OCI-LY3 (cell line): ENCODE measurements at regions not wholly inside any gene's neighbourhood (a gene's known extent, or its start where the extent isn't known, plus 50 kb on each side); places are given as distances from the start of the nearest gene placed in this dataset.

Experiments
- H2AFZ ChIP-seq: fragments of 200-600, 300-600 bp; shearing (Covaris generic); 2 replicates; pipeline ENCODE4 v1.6.0; 2014; ENCODE audit warnings: antibody characterized with exemption, low read depth, low read length
- H3K27ac ChIP-seq: fragments of 200-600, 300-600 bp; sonication (generic); 2 replicates; pipeline ENCODE4 v1.5.1; 2014; ENCODE audit warnings: mild to moderate bottlenecking, low read length, moderate library complexity, mixed read lengths
- H3K27me3 ChIP-seq: fragments of 200-600, 300-600 bp; sonication (generic); 2 replicates; pipeline ENCODE4 v1.6.1; 2014; ENCODE audit warnings: low read depth, low read length, mixed read lengths
- H3K36me3 ChIP-seq: fragments of 200-600, 300-600 bp; sonication (generic); replicated peaks from 2 replicates; pipeline ENCODE3; 2014; ENCODE audit warnings: low read depth, low read length, mixed read lengths
- H3K4me1 ChIP-seq: fragments of 300-600, 200-600 bp; sonication (generic); 2 replicates; pipeline ENCODE4 v1.6.1; 2014; ENCODE audit warnings: low read length, mixed read lengths
- H3K4me2 ChIP-seq: fragments of 200-600, 300-600 bp; sonication (generic); 2 replicates; pipeline ENCODE4 v1.6.1; 2014; ENCODE audit warnings: low read length, mixed read lengths
- H3K4me3 ChIP-seq: fragments of 300-600, 200-600 bp; sonication (generic); 2 replicates; pipeline ENCODE4 v1.5.1; 2014; ENCODE audit warnings: antibody characterized with exemption, mild to moderate bottlenecking, low read length, moderate library complexity
- H3K79me2 ChIP-seq: fragments of 300-600, 200-600 bp; shearing (Covaris generic); 2 replicates; pipeline ENCODE4 v1.6.1; 2014; ENCODE audit warnings: mild to moderate bottlenecking, low read length, mixed read lengths
- H3K9ac ChIP-seq: fragments of 300-600, 200-600 bp; shearing (Covaris generic); 2 replicates; pipeline ENCODE4 v1.6.0; 2014; ENCODE audit warnings: mild to moderate bottlenecking, low read length, moderate library complexity
- H3K9me3 ChIP-seq: fragments of 200-600, 300-600 bp; shearing (Covaris generic); 2 replicates; pipeline ENCODE4 v1.6.1; 2014; ENCODE audit warnings: low read length, mixed read lengths; ENCODE audit not compliant: insufficient read depth
- H4K20me1 ChIP-seq: fragments of 200-600, 300-600 bp; sonication (generic); 2 replicates; pipeline ENCODE4 v1.6.1; 2016; ENCODE audit warnings: low read length, mixed read lengths; ENCODE audit not compliant: insufficient read depth
- CTCF ChIP-seq: fragments of 200-600, 300-600 bp; sonication (generic); IDR thresholded peaks from 2 replicates; pipeline ENCODE4 v1.5.1; 2014; ENCODE audit warnings: antibody characterized with exemption, low read length, low read depth
- EZH2phosphoT487 ChIP-seq: fragments of 200-600 bp; shearing (Covaris generic); IDR thresholded peaks from 2 replicates; pipeline ENCODE4 v1.6.1; 2018; ENCODE audit warnings: antibody characterized with exemption, mixed run types, low read depth

- H3K79me2 ChIP-seq, result no peaks in the 10 kb centered on the region
- TF ChIP-seq CTCF (no peak), EZH2phosphoT487 (no peak)
- no peak overlapping the region for H3K4me3 ChIP-seq
- no peaks in the 10 kb centered on the region for H3K4me1 ChIP-seq
- H3K9ac ChIP-seq, result no peak overlapping the region
- no peak overlapping the region for H3K4me2 ChIP-seq
- H4K20me1 ChIP-seq, result no peaks in the 10 kb centered on the region
- no peak overlapping the region for H3K27ac ChIP-seq
- H3K36me3 ChIP-seq, result no peaks in the 10 kb centered on the region
- no peak overlapping the region for H2AFZ ChIP-seq
- H3K9me3 ChIP-seq, result no peaks in the 10 kb centered on the region
- H3K27me3 ChIP-seq, result peaks cover 10% of the 10 kb centered on the region; the same call in 1 of the 2 replicates
Measured at GRCh38 chr13:109372666-109373065, 413.7 kb downstream of the IRS2 start.

- TF ChIP-seq EZH2phosphoT487 (no peak), CTCF (no peak)
- H3K27me3 ChIP-seq, result peaks cover 10% of the 10 kb centered on the region; the same call in 1 of the 2 replicates
- no peak overlapping the region for H3K4me3 ChIP-seq
- H3K9me3 ChIP-seq, result no peaks in the 10 kb centered on the region
- no peaks in the 10 kb centered on the region for H3K79me2 ChIP-seq
- no peak overlapping the region for H3K4me2 ChIP-seq
- no peak overlapping the region for H2AFZ ChIP-seq
- no peak overlapping the region for H3K9ac ChIP-seq
- no peak overlapping the region for H3K27ac ChIP-seq
- no peaks in the 10 kb centered on the region for H3K36me3 ChIP-seq
- no peaks in the 10 kb centered on the region for H4K20me1 ChIP-seq
- H3K4me1 ChIP-seq, result no peaks in the 10 kb centered on the region
Measured at GRCh38 chr13:109371066-109371465, 415.3 kb downstream of the IRS2 start.

GRCh38 chr13:109370496-109370895 lies 415.9 kb downstream of the IRS2 start:
- Histone ChIP-seq H3K27me3 (peaks cover 10% of the 10 kb centered on the region; the same call in 1 of the 2 replicates), H3K9ac (no peak overlapping the region), H2AFZ (no peak overlapping the region), H3K79me2 (no peaks in the 10 kb centered on the region), H4K20me1 (no peaks in the 10 kb centered on the region), H3K4me3 (no peak overlapping the region), H3K4me2 (no peak overlapping the region), H3K36me3 (no peaks in the 10 kb centered on the region), H3K27ac (no peak overlapping the region), H3K9me3 (no peaks in the 10 kb centered on the region), H3K4me1 (no peaks in the 10 kb centered on the region)
- TF ChIP-seq CTCF (no peak), EZH2phosphoT487 (no peak)

GRCh38 chr13:109369353-109370052 lies 416.9 kb downstream of the IRS2 start:
- no peaks in the 10 kb centered on the region for H3K79me2 ChIP-seq
- H2AFZ ChIP-seq, result no peak overlapping the region
- no peak overlapping the region for H3K4me2 ChIP-seq
- H3K9me3 ChIP-seq, result no peaks in the 10 kb centered on the region
- H3K36me3 ChIP-seq, result no peaks in the 10 kb centered on the region
- H3K4me3 ChIP-seq, result no peak overlapping the region
- H4K20me1 ChIP-seq, result no peaks in the 10 kb centered on the region
- peaks cover 4% of the 10 kb centered on the region; the same call in 1 of the 2 replicates for H3K27me3 ChIP-seq
- no peak overlapping the region for H3K27ac ChIP-seq
- TF ChIP-seq EZH2phosphoT487, result no peak
- TF ChIP-seq CTCF, result no peak
- no peak overlapping the region for H3K9ac ChIP-seq
- H3K4me1 ChIP-seq, result no peaks in the 10 kb centered on the region
